HG03159 (cell line): ENCODE measurements at regions not wholly inside any gene's neighbourhood (a gene's known extent, or its start where the extent isn't known, plus 50 kb on each side); places are given as distances from the start of the nearest gene placed in this dataset.
"Not testable (repeated sequence)": the region's sequence is repeated elsewhere in the genome, so short reads cannot be mapped to it uniquely, and the experiment has no call there.

ENCODE experiments used
- ATAC-seq: cut with Tn5 transposase; IDR thresholded peaks from one replicate; pipeline ENCODE4 v1.9.1; 2021; ENCODE audit warnings: mild to moderate bottlenecking, moderate library complexity; ENCODE audit not compliant: unreplicated experiment

DNA sequence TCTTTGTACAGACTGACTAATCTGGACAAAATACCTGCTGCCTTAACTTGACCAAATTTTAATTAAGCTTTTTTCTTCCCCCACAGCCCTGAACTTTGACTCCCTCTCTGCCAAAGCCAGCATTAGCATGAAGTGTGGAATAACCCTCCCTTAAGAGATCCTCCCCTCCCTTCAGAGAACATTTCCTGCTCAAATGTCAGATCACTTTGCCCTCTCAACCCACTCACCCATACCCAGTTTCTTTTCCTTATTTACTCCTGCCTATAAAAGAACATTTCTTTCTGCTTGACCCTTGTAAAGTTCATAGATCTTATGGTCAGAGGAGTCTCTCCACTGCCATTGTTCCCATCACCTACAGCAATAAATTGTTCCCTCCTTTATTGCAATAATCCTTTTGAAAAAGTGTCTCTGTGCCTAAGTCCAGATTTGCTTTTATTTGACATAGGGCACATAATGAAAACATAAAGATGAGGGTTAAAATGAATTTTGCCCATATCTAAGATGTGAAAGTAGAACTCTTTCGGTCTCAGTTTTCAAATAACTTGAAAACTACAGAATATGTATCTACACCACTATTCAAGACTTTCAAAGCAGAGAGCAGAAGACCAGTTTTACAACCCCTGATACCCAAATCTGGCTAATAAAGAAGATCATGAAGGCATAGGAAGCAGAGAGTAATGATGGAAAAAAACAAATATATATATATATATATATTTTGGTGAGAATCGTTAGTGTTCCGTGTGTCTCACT is 289.7 kb upstream of the ANXA10 start:
- no peak for ATAC-seq

DNA sequence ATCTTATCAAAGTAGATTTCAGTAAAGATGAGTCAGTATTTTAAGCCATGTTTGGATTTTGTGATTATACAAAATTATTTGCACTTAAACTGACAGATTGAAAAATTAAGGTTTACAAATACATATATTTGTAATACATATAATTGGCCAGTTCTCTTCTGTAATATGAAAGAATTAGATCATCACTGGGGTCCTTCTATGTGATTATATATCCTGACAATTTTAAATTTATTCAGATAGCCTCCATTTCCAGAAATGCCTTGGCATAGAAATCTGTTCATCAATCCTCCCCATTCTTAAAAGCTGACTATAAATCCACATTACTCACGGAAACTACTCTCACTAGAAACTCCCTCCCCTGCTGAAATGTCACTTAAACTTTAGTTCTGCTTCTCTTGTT is 280.4 kb upstream of the ANXA10 start:
- no peak for ATAC-seq

DNA sequence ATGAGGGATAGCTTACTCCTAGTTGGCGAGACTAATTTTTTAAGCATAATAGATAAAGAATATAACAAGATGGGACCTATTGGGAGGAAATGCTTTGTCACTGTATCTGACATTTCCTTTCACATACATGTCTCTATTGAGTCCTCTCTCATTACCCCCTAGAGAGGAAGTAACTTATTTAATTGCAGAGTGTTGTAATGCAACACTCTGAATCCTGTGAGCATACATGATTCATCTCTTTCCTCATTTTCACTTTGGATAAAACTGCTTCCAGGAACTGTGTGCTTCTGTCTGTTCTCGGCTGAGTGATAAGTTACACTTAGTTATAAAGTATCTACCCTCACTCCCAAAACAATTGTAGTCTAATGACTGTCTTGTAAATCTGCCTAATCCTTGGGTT is 266.1 kb upstream of the ANXA10 start:
- no peak for ATAC-seq

DNA sequence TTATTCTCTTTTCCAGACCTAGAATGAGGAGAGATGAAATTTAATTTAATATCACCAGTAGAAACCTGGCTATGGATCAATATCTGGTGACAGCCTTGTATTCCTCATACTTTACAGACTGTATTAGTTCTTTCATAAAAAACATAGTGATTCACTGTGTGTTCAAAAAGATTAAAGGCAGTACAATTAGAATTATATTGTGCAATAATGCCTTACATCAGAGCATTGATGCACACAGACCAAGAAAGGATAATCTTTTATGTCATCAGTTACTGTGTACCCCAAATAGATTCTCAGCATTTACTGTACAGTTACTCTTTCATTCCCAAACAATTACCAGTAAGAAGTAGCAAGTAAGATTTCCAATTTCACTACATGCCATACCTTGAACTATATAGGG is 260.5 kb upstream of the ANXA10 start:
- ATAC-seq: no peak

DNA sequence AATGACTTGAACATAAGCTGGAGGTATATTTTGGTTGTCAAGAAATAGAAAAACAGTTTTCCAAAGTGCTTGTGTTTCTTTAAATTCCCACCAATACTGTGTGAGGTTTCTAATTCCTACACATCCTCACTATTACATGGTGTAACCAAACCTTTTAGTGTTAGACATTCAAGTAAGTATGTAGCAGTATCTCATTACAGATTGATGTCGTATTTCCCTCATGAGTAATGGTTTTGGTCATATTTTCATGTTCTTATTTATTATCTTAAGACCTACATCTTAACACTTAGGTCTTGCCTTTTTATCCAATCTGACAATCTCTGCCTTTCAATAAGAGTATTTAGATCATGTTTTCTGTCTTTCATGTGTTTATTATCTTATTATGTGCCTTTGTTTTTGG is 253.7 kb upstream of the ANXA10 start:
- no peak for ATAC-seq

DNA sequence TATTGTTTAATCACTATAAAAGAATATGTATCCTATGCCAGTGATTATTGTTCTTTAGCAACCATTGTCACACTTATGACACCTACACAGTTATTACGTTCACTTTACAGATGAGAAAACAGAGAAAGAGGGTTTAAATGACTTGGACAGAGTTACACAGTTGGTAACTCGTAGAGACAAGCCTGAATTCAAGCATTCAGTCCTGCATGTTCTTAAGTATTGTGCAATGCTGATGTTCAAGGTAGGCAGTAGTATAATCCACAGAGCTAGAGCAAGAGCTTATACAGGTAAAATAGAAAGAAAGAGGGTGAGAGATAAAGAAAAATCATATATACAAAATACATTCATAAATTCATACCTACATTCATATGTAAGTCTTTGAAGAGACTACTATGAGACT is 249.8 kb upstream of the ANXA10 start:
- ATAC-seq: no peak

DNA sequence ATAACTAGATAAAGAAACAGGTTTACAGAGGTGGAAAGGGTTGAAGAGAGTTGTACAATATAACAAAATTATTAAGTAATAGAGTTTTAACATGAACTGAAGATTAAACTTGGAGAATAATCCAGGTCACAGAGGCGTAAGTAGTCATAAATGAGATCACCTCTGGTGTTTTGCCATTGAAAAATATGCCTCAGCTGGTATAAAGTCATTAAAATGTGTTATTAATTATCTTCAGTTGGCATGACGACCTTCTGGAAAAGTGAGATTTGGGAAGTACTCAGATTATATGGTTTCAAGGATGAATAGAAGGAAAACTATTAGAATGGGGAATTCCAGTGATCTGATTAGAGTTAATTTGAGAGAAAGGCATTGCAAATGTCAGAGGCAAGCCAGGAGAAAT is 237.5 kb upstream of the ANXA10 start:
- ATAC-seq: no peak

DNA sequence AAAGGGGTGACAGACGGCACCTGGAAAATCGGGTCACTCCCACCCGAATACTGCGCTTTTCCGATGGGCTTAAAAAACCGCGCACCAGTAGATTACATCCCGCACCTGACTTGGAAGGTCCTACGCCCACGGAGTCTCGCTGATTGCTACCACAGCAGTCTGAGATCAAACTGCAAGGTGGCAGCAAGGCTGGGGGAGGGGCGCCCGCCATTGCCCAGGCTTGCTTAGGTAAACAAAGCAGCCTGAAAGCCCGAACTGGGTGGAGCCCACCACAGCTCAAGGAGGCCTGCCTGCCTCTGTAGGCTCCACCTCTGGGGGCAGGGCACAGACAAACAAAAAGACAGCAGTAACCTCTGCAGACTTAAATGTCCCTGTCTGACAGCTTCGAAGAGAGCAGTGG is 234.2 kb upstream of the ANXA10 start:
- not testable (repeated sequence) for ATAC-seq

DNA sequence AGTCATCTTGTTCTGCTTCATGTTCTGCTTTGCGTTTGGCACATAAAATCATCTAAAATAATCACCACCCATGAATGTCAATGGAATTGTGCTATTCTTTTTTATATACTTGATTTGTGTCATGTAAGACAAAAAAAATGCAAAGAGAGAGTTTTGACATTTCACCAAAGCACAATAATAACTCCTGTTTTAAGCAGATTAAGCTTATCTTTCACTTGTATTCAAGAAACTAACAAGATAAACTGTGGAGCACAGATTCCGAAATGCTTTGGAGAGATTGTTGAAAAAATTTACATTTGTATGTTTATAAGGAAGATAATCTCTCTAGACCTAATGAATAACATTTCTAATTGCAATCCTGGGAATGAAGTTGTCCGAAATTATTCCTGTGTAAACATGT is 225.1 kb upstream of the ANXA10 start:
- no peak for ATAC-seq

DNA sequence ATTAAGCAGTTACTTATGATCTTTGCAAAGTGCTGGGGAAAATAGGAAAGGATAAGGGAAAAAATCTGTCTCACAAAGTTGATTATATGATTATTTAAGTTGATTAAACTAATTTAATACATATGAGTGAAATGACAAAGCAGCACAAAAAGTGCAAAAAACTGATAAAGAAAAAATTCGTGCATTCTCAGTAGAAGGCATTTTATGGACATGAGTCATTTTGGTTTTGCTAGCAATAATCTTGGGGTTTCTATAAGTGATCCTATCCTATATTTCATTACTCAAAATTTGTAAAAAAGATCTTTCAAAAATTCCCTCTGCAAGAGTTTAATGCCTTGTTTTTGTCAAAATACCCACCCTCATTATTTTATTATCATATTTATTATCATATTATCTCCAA is 224.2 kb upstream of the ANXA10 start:
- no peak for ATAC-seq

DNA sequence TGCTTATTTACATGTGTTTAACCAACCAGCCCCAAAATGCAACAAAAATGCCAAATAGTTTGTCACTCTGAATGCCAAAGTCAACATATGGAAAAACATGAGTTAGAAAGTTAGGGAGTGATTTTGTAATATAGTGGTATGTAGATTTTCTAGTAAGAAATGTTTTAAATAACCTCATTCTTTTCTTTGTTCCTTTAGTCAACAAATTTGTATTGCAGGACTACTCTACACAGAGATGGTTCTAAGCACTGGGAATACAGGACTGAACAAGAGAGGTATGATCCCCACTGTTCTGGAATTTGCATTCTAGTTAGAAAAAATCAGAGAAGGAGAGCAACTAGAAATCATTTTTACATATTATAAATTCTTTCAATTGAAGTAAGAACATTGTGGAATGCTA is 218.8 kb upstream of the ANXA10 start:
- ATAC-seq: no peak

DNA sequence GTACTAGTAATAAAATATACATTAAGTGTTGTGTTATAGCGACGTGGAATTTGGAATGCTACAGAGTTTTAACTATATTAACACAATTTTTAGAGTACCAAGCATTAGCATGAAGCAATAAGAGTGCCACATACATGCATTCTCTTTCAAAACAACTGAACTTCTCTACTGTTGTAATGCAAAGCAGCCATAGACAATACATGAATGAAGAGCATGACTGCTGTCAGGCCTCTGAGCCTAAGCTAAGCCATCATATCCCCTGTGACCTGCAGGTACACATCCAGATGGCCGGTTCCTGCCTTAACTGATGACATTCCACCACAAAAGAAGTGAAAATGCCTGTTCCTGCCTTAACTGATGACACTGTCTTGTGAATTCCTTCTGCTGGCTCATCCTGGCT is 216.2 kb upstream of the ANXA10 start:
- not testable (repeated sequence) for ATAC-seq

DNA sequence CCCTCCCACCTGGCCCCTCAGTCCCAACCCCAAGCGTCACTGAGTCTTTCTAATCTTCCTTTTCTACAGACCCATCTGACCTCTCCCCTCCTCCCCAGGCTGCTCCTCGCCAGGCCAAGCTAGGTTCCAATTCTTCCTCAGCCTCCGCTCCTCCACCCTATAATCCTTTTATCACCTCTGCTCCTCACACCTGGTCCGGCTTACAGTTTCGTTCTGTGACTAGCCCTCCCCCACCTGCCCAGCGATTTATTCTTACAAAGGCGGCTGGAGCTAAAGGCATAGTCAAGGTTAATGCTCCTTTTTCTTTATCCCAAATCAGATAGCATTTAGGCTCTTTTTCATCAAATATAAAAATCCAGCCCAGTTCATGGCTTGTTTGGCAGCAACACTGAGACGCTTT is 214.5 kb upstream of the ANXA10 start:
- ATAC-seq: not testable (repeated sequence)

DNA sequence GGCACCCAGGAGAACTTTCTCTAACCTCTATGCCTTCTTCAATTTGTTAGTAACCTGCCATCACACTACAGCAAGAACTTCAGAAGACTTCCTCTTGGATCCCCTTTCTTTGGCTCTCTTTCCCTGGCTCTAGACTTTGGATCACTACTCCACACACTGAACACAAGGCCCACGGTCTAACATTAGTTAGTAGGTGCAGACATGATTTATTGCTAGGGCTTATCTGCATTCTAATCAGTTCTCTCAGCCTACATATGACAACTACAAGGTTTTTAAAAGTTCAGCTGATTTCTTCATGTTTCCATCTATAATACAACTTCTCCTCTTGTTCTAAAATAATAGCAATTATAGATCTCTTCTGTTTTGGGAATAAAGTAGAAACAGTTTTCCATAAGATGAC is 209.1 kb upstream of the ANXA10 start:
- no peak for ATAC-seq

DNA sequence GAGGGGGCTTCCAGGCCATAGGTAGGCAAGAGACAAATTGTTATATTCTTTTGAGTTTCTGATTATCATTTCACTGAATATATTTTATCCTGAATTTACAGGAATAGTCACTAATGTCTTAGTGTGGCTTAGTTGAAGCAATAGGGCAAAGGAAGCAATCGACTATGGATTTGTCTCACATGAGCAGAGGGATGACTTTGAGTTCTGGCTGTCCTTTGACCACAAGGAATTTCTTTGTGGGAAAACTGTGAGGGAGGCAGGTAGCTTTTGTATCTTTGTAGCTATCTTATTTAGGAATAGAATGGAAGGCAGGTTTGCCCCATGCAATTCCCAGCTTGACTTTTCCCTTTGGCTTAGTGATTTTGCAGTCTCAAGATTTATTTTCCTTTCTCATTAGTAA is 207.3 kb upstream of the ANXA10 start:
- ATAC-seq: no peak

DNA sequence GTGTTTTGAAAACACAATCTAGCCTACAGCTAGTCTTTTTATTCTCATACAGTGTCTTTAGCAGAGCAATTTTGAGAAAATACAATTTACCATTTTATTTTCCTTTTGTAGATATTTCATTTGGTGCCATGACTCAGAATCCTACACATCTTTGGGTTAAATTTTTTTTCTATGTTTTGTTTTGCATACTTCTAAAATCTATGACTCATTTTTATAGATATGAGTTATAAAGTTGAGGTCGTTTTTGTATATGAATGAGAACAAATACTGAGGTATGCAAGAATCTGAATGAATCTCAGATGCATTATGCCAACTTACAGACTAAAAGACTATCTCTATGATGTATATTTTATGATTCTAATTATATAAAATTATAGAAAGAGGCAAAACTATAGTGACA is 206.5 kb upstream of the ANXA10 start:
- ATAC-seq: no peak

DNA sequence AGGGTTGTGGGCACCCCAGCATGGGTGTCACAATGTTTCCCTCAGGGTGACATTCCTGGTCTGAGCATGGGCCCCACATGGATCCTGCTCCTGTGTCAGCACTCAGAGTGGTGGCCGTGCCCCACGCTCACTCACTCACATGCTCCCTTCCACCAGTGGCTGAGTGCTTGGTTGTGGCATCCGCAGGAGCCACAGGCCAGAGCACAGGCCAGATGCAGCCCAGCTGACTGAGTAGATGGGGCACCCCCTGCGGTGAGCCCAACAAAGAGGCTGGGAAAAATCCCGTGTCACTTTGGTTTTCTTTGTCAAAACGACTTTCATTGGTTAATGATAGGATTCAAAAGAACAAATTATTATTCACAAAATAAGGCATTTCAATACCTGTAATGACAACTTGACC is 204.6 kb upstream of the ANXA10 start:
- ATAC-seq: no peak

DNA sequence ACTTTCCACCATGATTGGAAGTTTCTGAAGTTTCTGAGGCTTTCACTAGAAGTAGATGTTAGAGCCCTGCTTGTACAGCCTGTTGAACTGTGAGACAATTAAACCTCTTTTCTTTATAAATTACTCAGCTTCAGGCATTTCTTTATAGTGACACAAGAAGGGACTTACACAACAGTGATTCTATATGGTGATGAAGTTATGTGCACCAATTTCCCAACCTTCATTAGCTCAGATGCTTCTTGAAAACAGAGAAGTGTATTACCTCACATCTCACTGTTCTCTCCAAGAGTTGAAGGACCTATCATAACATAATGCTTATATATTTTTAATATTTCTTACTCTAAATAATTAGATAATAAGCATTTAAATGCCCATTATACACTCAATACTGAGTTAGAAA is 202.1 kb upstream of the ANXA10 start:
- no peak for ATAC-seq

DNA sequence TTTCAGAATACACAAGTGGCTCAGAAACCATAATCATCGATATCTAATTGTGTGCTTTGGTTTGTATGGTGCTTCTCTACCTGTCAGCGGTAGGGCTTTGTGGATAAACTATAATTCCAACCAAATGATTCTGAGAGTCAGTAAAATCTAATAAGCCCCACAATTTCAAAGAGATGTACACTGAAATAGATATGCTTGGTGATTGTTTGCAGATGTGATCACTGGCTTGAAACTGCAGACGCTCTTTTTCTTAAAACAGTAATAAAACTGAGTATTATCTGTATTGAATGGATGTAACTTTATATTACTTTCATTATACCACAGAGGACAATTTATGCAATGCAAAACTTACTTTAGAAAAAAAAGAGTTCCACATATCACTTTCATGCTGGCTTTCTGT is 198.8 kb upstream of the ANXA10 start:
- no peak for ATAC-seq

DNA sequence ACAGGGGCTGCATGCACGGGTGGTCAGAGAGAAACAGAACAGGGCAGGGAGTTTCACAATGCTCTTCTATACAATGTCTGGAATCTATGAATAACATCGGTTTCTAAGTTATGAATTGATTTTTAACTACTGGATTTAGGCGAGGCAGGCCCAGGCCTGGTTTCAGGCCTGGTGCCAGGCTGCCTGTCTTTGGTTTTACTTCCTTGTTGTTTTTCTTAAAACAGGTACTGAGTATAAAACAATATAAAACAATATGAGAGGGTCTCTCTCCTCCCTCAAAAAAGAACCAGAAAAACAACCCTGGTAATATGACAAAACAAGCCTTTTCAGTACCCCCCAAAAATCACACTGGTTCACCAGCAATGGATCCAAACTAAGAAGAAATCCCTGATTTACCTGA is 196.1 kb upstream of the ANXA10 start:
- not testable (repeated sequence) for ATAC-seq

DNA sequence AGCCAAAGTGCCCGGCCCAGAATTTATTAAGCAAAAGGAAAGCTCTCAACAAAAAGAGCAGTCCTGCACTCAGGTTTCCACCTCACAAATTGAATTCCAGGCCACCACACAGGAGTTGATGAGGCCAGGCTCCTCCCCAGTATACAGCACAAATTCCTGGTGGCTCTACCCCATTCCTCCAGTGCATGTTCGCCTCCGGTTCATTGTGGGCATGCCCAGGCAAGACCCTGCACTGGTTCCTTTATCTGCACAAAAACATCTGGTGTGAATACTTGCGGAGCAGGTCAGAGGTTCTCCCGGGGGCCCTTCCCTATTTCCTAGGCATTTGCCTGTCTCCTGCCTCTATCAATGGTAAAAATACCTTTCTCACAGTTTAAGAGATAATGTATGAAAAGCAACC is 195.2 kb upstream of the ANXA10 start:
- ATAC-seq: no peak

DNA sequence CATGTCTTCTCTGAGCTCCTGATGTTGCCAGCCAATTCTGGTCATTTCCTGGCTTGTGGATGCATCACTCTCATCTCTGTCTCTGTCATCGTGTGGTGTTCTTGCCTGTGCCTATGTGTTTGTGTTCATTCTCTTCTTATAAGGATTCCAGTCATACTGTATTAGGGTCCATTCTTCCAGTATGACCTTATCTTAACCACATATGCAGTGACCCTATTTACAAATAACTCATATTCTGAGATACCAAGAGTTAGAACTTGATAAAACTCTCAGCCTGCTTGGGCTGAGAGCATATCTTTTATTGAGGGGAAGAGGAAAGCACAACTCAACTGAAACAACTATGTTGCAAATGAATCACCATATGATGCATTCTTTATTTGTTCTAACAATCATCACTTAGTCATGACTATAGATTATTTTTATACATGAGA is 189.0 kb upstream of the ANXA10 start:
- ATAC-seq: no peak

DNA sequence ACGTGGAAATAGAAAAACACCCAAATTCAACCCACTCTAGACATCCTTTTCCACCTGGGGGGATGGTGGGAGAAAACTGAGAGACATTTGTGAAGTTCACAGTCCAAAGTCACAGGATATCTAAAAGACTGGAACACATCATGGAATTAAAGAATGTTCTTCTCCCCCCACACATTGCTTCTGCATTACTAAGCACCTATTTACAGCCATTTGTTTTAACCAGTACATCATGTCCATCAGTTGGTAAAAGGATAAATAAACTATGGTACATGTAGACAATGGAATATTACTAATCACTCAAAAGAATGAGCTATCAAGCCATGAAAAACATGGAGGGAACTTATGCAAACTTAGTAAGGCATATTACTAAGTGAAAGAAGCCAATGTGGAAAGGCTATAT is 185.5 kb upstream of the ANXA10 start:
- ATAC-seq: no peak
